ENCODE measurements at regions not wholly inside any gene's neighbourhood (a gene's known extent, or its start where the extent isn't known, plus 50 kb on each side); places are given as distances from the start of the nearest gene placed in this dataset.

DNA sequence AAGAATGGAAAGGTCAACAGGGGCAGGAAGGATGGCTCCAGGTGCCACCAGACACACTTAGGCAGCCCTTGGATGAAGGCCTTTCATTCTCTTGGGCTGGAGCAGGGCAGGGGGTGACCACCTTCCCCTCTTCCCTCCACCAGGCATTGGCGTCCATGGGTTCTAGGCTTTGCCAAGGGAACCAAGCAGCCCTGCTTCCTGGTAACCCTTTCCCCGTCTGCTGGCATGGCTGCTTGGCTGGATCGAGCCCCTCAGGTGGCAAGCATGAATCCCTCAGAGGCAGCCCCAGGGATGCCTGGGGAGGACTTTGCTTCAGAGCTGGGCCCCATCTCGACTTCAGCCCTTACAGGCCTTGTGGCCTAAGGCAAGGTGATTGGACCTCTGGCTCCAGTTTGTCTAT lies 185.1 kb upstream of the SYT13 start:
- no peak for TF ChIP-seq TAF1 (IDR thresholded peaks at IDR 0.05; ENCODE audit: borderline replicate concordance, low read depth, low read length)
- no peak for TF ChIP-seq POLR2A (IDR thresholded peaks at IDR 0.05; ENCODE audit: low read depth, low read length)
- TF ChIP-seq POLR2AphosphoS5 (IDR thresholded peaks at IDR 0.05; ENCODE audit: low read depth, low read length): no peak

Data from GM12892 (cell line).